HepG2 (cell line): ENCODE measurements at regions not wholly inside any gene's neighbourhood (a gene's known extent, or its start where the extent isn't known, plus 50 kb on each side); places are given as distances from the start of the nearest gene placed in this dataset.

ENCODE experiments used
- AHDC1 ChIP-seq: sonication (generic); formaldehyde crosslinking; IDR thresholded peaks from 2 replicates; pipeline ENCODE4 v1.5.1; 2020; ENCODE audit warnings: mild to moderate bottlenecking, missing genetic modification reagents, borderline replicate concordance
- CC2D1A ChIP-seq: sonication (generic); formaldehyde crosslinking; IDR thresholded peaks from 2 replicates; pipeline ENCODE4 v1.8.1; 2023; ENCODE audit warnings: mild to moderate bottlenecking, missing genetic modification reagents
- FOXA3 ChIP-seq: IDR thresholded peaks from 2 replicates; pipeline ENCODE4 v1.6.1; 2016; ENCODE audit warnings: missing genetic modification reagents, missing compliant biosample characterization
- GATAD2A ChIP-seq: IDR thresholded peaks from 2 replicates; pipeline ENCODE4 v1.6.1; 2016
- GFI1 ChIP-seq: sonication (generic); formaldehyde crosslinking; IDR thresholded peaks from 2 replicates; pipeline ENCODE4 v1.5.0; 2020; ENCODE audit warnings: missing genetic modification reagents, mild to moderate bottlenecking, borderline replicate concordance
- HMG20A ChIP-seq: IDR thresholded peaks from 2 replicates; pipeline ENCODE4 v1.6.1; 2016; ENCODE audit warnings: borderline replicate concordance
- ISX ChIP-seq: sonication (generic); formaldehyde crosslinking; conservative IDR thresholded peaks from 2 replicates; pipeline ENCODE4 v1.5.0; 2020; ENCODE audit warnings: missing genetic modification reagents
- KDM4B ChIP-seq: sonication (generic); formaldehyde crosslinking; IDR thresholded peaks from 2 replicates; pipeline ENCODE4 v1.4.0; 2020; ENCODE audit warnings: missing genetic modification reagents
- MZF1 ChIP-seq: sonication (generic); formaldehyde crosslinking; IDR thresholded peaks from 2 replicates; pipeline ENCODE4 v1.8.1; 2023; ENCODE audit warnings: mild to moderate bottlenecking, missing genetic modification reagents, borderline replicate concordance
- NBN ChIP-seq: fragments of 450-650 bp; conservative IDR thresholded peaks from 2 replicates; pipeline ENCODE4 v1.6.1; 2017
- NCOA2 ChIP-seq: sonication (generic); formaldehyde crosslinking; IDR thresholded peaks from 2 replicates; pipeline ENCODE4 v1.8.0; 2022; ENCODE audit warnings: inconsistent platforms
- NFE2 ChIP-seq: sonication (generic); formaldehyde crosslinking; IDR thresholded peaks from 2 replicates; pipeline ENCODE4 v1.4.0; 2020; ENCODE audit warnings: missing genetic modification reagents
- RARA ChIP-seq: IDR thresholded peaks from 2 replicates; pipeline ENCODE4 v1.6.1; 2016; ENCODE audit warnings: missing genetic modification reagents, missing compliant biosample characterization
- SMAD9 ChIP-seq: sonication (generic); formaldehyde crosslinking; IDR thresholded peaks from 2 replicates; pipeline ENCODE4 v1.5.1; 2020; ENCODE audit warnings: mild to moderate bottlenecking, missing genetic modification reagents
- SOX5 ChIP-seq: IDR thresholded peaks from 2 replicates; pipeline ENCODE4 v1.6.1; 2016; ENCODE audit warnings: borderline replicate concordance
- THRA ChIP-seq: sonication (generic); formaldehyde crosslinking; IDR thresholded peaks from 2 replicates; pipeline ENCODE4 v1.4.0; 2020; ENCODE audit warnings: missing genetic modification reagents, borderline replicate concordance
- ZFP90 ChIP-seq: sonication (generic); formaldehyde crosslinking; IDR thresholded peaks from 2 replicates; pipeline ENCODE4 v1.8.0; 2022; ENCODE audit warnings: missing genetic modification reagents, mild to moderate bottlenecking, inconsistent platforms, borderline replicate concordance
- ZNF333 ChIP-seq: sonication (generic); formaldehyde crosslinking; IDR thresholded peaks from 2 replicates; pipeline ENCODE4 v1.4.0; 2020; ENCODE audit warnings: mild to moderate bottlenecking, missing genetic modification reagents, borderline replicate concordance
- ZNF768 ChIP-seq: sonication (generic); formaldehyde crosslinking; IDR thresholded peaks from 2 replicates; pipeline ENCODE4 v1.4.0; 2020; ENCODE audit warnings: missing genetic modification reagents
- TF ChIP-seq, protein P1 (sequence below): IDR thresholded peaks from 2 replicates; pipeline ENCODE4 v1.6.1; 2016; ENCODE audit warnings: control low read depth
- TF ChIP-seq, protein P2 (sequence below): sonication (generic); formaldehyde crosslinking; IDR thresholded peaks from 2 replicates; pipeline ENCODE4 v1.8.0; 2023; ENCODE audit warnings: mild to moderate bottlenecking, missing genetic modification reagents

DNA sequence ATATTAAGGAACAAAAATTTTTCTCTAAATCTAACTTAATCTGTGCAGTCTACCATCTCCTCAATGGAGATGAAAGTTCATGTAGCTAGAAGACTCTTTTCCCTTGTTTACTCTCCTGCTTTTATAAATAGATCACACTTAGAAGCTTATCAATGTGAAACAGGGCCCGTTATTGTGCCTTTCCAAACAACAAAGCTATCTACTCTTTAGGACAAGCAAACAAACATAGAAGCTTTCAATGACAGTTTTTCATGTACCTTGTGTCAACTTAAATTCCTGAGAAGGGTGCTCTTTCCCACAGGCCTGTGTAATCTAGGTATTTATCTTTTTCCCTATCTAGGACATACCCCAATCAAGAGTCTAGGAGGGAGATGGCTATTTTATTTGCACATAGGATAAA lies 247.8 kb upstream of the CWC22 start (continued):
- peak; percentile 55; the same call in 1 of the 2 replicates for TF ChIP-seq SOX5 (CRISPR knock-in tag)
- TF ChIP-seq KDM4B: no peak
- TF ChIP-seq MZF1 (CRISPR knock-in tag): no peak
- TF ChIP-seq, protein P1, sequence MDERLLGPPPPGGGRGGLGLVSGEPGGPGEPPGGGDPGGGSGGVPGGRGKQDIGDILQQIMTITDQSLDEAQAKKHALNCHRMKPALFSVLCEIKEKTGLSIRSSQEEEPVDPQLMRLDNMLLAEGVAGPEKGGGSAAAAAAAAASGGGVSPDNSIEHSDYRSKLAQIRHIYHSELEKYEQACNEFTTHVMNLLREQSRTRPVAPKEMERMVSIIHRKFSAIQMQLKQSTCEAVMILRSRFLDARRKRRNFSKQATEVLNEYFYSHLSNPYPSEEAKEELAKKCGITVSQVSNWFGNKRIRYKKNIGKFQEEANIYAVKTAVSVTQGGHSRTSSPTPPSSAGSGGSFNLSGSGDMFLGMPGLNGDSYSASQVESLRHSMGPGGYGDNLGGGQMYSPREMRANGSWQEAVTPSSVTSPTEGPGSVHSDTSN (CRISPR knock-in tag): no peak
- no peak for TF ChIP-seq NBN
- TF ChIP-seq ZNF768 (CRISPR knock-in tag): no peak
- 0 out of 2 replicates have a peak, but pooled peaks have one; percentile 30 for TF ChIP-seq GFI1 (CRISPR knock-in tag)
- TF ChIP-seq AHDC1 (CRISPR knock-in tag): no peak
- peak; percentile 68 for TF ChIP-seq FOXA3 (CRISPR knock-in tag)
- TF ChIP-seq, protein P2, sequence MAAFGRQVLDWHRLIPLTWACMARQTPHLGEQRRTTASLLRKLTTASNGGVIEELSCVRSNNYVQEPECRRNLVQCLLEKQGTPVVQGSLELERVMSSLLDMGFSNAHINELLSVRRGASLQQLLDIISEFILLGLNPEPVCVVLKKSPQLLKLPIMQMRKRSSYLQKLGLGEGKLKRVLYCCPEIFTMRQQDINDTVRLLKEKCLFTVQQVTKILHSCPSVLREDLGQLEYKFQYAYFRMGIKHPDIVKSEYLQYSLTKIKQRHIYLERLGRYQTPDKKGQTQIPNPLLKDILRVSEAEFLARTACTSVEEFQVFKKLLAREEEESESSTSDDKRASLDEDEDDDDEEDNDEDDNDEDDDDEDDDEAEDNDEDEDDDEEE (CRISPR knock-in tag): no peak
- 0 out of 2 replicates have a peak, but pooled peaks have one; percentile 41 for TF ChIP-seq NCOA2 (CRISPR knock-in tag)
- 0 out of 2 replicates have a peak, but pooled peaks have one; percentile 34 for TF ChIP-seq RARA (CRISPR knock-in tag)
- TF ChIP-seq CC2D1A (CRISPR knock-in tag): no peak
- TF ChIP-seq ZNF333 (CRISPR knock-in tag): no peak
- TF ChIP-seq ZFP90 (CRISPR knock-in tag): no peak
- peak; percentile 47; the same call in 1 of the 2 replicates for TF ChIP-seq THRA (CRISPR knock-in tag)
- 0 out of 2 replicates have a peak, but pooled peaks have one; percentile 14 for TF ChIP-seq GATAD2A (CRISPR knock-in tag)
- no peak for TF ChIP-seq ISX (CRISPR knock-in tag)
- peak; percentile 80; the same call in 1 of the 2 replicates for TF ChIP-seq HMG20A (CRISPR knock-in tag)
- TF ChIP-seq SMAD9 (CRISPR knock-in tag): no peak
- no peak for TF ChIP-seq NFE2
